ENCODE measurements at regions not wholly inside any gene's neighbourhood (a gene's known extent, or its start where the extent isn't known, plus 50 kb on each side); places are given as distances from the start of the nearest gene placed in this dataset.

GRCh38 chr5:9817819-9818218, 187.7 kb upstream of the TAS2R1 start:
- CTCF ChIA-PET = no interaction called here

More at GRCh38 chr5:9817819-9818218, 187.7 kb upstream of the TAS2R1 start:
- Histone ChIP-seq H3K79me1 (ENCODE audit: low read depth in 1 of 2, low read length in 2 of 2) (no peaks in the 10 kb centered on the region), H4K5ac (ENCODE audit: low read depth, low read length) (no peak overlapping the region), H2AK5ac (ENCODE audit: low read depth, low read length) (no peak overlapping the region), H3K36me3 (ENCODE audit: control insufficient read depth, insufficient read depth, low read length) (no peaks in the 10 kb centered on the region), H3K18ac (ENCODE audit: low read depth, low read length) (no peak overlapping the region), H4K8ac (ENCODE audit: low read depth in 2 of 2, low read length in 2 of 2) (no peak overlapping the region), H3K9me3 (ENCODE audit: control insufficient read depth, insufficient read depth, low read length) (no peaks in the 10 kb centered on the region), H2BK120ac (ENCODE audit: low read depth, low read length) (no peak overlapping the region), H3K27me3 (ENCODE audit: control insufficient read depth, insufficient read depth, low read length) (peaks cover 2% of the 10 kb centered on the region; the same call in 1 of the 2 replicates), H2AFZ (replicated peaks; ENCODE audit: low read length, poor library complexity) (no peak overlapping the region), H3K27ac (ENCODE audit: insufficient read depth, low read length) (no peak overlapping the region), H2AK9ac (replicated peaks; ENCODE audit: low read depth, low read length, poor library complexity) (no peak overlapping the region), H2BK5ac (ENCODE audit: low read depth, low read length, poor library complexity, severe bottlenecking) (no peak overlapping the region), H4K20me1 (ENCODE audit: insufficient read depth, low read length) (no peaks in the 10 kb centered on the region), H3K4me3 (ENCODE audit: insufficient read depth, low read depth, low read length) (no peak overlapping the region), H3K56ac (ENCODE audit: extremely low read depth, insufficient read depth, low read length) (no peak overlapping the region), H3K9ac (ENCODE audit: low read depth, low read length) (no peak overlapping the region), H3K23ac (ENCODE audit: low read depth, low read length) (no peak overlapping the region), H3K9me1 (ENCODE audit: insufficient read depth, low read length) (no peaks in the 10 kb centered on the region), H2BK15ac (ENCODE audit: low read depth, low read length) (no peak overlapping the region), H3K4ac (ENCODE audit: low read depth, low read length) (no peak overlapping the region), H3K14ac (replicated peaks; ENCODE audit: low read depth, low read length) (no peak overlapping the region), H3K4me2 (ENCODE audit: low read depth, low read length) (no peak overlapping the region), H2BK20ac (ENCODE audit: low read depth, low read length) (no peak overlapping the region), H4K91ac (ENCODE audit: insufficient read depth, low read depth, low read length) (no peak overlapping the region), H3K4me1 (ENCODE audit: control insufficient read depth, insufficient read depth, low read length) (no peaks in the 10 kb centered on the region)
- intact Hi-C loops (cut with micrococcal nuclease) (no loop called here), in situ Hi-C loops (cut with MboI; ENCODE audit: low sequenced_read_pairs) (no loop called here), dilution Hi-C loops (cut with HindIII; ENCODE audit: low sequenced_read_pairs, unreplicated experiment) (no loop called here)
- no peak for TF ChIP-seq BHLHE40 (IDR thresholded peaks at IDR 0.05; ENCODE audit: low read depth, low read length)
- no peak for TF ChIP-seq CTCF (conservative IDR thresholded peaks at IDR 0.05; ENCODE audit: low read depth, low read length)
- no peak for TF ChIP-seq MAZ (IDR thresholded peaks at IDR 0.05; ENCODE audit: borderline replicate concordance, low read depth, low read length)
- TF ChIP-seq SMC3 (IDR thresholded peaks at IDR 0.05; ENCODE audit: low read depth, low read length) = no peak
- no peak for TF ChIP-seq MAFK (IDR thresholded peaks at IDR 0.05; ENCODE audit: low read depth, low read length)
- TF ChIP-seq FOS (IDR thresholded peaks at IDR 0.05; ENCODE audit: low read depth, low read length) = no peak
- TF ChIP-seq CEBPB (IDR thresholded peaks at IDR 0.05; ENCODE audit: low read depth, low read length) = no peak
- no peak for TF ChIP-seq USF2 (IDR thresholded peaks at IDR 0.05; ENCODE audit: low read depth, low read length)
- TF ChIP-seq CHD1 (IDR thresholded peaks at IDR 0.05; ENCODE audit: low read depth, low read length) = no peak
- TF ChIP-seq RAD21 (IDR thresholded peaks at IDR 0.05; ENCODE audit: low read length) = no peak
- TF ChIP-seq NFE2L2 (IDR thresholded peaks at IDR 0.05; ENCODE audit: low read depth, low read length) = no peak
- TF ChIP-seq RFX5 (IDR thresholded peaks at IDR 0.05; ENCODE audit: low read depth, low read length) = no peak
- no peak for TF ChIP-seq MXI1 (IDR thresholded peaks at IDR 0.05; ENCODE audit: borderline replicate concordance, low read depth, low read length)
- TF ChIP-seq RCOR1 (IDR thresholded peaks at IDR 0.05; ENCODE audit: insufficient replicate concordance, low read length) = no peak
- no TSS peak for BruUV-seq (replicated peaks)
- no peak for ATAC-seq (ENCODE audit: low read depth)
- no peak for DNase-seq
- POLR2A ChIA-PET (ENCODE audit: unreplicated experiment) = no interaction called here
- no CpG with 5 or more reads among the region's 4 CpGs for WGBS, 2 experiments (ENCODE audit: extremely low coverage in 2 of 2, insufficient read length in 1 of 2)

Measured in IMR-90 (cell line).